Activated CD4-positive, alpha-beta T cell treated with anti-CD3 and anti-CD28 coated beads, Interleukin-10, Interleukin-2, amounts not matched to agents 100 ng/mL and 50 ng/mL, durations not matched to agents 16 hours and 8 hours (primary cell): ENCODE measurements at regions not wholly inside any gene's neighbourhood (a gene's known extent, or its start where the extent isn't known, plus 50 kb on each side); places are given as distances from the start of the nearest gene placed in this dataset.
A peak's percentile ranks its signal among the peaks of the same experiment; 100 is the strongest.

ENCODE experiments used
- DNase-seq: peaks from one replicate; pipeline ENCODE4 v3.0.0-alpha.2; 2020

DNA sequence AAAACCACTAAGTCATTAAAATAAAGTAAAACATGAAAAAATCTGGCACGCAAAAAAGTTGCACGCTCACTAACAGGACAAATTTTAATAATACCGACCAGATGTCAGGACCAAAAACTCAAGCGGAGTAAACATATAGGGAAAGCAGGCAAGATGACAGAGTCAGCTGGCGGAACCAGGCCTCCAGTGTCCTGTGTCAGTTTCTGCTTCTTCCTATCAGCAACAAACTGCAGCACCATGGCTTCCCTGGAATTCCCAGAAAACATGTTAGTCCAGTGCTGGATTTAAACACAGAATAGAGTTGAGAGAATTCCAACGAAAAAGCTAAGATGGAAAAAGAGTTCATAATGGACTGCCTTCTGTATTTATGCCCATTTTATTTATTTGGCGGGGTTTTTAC lies 169.1 kb upstream of the ARHGEF26 start:
- no peak for DNase-seq

DNA sequence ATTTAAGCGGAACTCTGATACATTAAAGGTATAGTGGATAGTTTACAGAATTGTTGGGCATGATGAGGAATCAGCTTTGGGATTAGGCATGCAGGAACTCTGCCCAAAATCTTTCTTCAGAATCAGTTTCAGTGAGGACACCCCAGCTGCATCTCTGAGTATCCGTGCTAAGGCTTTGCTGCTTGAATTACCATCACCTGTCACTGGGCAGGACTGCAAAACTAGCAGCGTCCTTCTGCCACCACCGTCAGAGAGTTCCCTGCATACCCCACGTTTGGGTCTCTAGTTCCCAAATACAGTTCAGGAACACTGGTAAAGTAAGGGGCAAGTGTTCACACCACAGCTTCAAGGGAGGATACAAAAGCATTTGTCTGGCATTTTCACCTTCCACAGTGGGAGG lies 164.6 kb upstream of the ARHGEF26 start:
- no peak for DNase-seq

DNA sequence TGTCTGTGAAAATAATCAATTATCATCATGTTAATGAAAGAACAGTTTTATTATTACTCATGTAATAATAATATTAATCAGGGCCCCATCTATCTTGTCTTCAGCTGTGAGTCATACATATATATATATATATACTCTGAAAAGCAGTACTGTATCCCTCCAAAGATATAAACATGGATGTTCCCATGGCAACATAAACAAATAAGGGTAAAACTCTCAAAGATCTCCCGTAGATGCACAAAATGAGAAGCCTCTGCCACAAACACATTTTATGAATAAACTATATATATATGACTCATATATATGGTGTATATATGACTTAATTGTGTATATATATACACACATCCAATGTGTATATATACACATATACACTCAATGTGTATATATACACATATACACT lies 163.8 kb upstream of the ARHGEF26 start:
- no peak for DNase-seq

DNA sequence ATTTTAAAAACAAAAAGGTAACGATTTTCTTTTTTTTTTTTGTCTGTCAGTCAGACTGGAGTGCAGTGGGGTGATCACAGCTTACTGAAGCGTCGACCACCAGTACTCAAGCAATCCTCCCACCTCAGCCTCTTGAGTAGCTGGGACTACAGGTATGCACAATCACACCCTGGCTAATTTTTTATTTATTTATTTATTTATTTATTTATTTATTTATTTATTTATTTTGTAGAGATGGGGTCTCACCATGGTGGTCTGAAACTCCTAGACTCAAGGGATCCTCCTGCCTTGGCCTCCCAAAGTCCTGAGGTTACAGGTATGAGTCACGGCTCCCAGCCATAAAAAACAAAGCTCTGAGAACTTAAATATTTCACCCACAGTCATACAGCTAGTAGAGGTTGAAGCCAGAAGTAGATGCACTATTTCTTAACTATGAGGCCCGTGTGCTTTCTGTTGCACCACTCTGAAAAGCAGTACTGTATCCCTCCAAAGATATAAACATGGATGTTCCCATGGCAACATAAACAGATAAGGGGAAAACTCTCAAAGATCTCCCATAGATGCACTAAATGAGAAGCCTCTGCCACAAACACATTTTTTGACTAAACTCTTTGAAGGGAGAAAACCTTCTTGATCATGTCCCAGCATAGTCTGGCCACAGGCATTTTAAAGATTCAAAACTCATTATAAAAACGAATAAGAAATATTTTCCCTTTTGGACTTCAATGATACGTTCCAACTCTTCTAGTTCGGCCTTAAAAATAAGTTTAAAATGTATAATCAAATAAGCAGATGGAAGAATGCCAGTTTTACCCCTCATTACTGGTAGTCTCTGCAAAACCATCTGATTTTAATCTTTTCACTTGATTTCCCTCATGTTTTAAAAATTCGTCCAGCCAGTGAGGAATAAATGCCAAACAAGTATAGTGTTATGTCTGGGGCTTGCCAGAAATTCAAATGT lies 162.3 kb upstream of the ARHGEF26 start:
- no peak for DNase-seq

DNA sequence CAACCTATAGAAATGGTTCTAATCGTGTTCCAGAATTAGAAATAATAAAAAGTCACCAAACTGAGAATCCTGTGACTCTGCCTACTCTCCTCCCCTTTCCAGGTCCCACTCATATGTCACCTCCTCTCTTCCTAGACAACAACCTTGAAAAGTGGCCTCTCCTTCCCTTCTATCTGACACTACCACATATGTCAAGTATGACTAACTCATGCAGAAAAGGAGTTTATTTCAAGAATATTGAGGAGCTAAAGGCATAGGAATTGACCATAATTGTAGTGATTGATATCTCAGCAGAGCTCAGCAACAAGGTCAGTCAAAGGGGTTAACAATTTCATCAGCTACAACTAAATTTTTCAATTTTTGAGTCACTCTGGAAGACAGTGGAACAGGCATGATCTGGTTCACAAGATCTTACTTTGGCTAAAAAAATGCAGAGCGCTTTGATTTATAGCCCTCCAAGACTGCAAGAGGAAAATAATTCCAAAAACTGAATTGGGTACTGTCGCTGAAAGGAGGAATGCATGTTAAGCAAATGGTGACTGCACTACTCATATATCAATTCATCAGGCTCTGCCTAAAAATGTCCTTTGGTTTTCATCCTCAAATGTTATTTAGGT lies 160.6 kb upstream of the ARHGEF26 start:
- no peak for DNase-seq

DNA sequence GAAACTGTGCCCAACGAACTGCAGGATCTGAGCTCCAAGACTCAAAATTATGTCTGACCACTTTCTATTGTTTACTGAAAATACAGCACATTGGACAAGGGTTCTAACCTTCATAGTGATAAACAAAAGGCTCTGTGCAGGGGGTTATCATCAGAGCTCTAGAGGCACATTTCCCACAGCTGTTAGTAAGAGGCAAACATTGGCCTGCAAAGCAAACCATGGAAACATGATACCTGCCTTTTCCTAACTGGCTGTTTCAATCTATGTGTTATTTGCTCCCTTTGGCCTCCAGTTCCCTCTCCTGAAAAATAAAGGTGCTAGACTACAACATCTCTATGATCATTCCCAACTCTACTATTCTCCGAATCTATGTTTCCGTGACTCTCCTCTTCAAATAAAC lies 159.7 kb upstream of the ARHGEF26 start:
- no peak for DNase-seq

DNA sequence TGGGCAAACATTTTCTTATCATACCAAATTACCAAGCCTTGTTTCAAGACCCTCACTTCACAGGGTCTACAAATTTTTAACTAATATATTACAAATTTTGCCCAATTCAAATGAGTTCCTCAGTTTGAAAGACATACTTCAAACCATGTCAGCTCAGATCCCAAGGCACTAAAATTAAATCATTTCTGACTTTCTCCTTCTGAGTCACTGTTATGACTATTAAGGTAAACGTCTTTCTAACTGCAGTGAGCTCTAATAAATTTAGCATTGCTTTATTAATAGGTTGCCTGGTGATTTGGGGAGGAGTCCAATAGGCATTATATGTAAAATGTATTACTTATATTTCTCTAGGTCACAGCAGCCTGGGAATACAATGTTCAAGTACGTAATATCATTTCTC lies 158.2 kb upstream of the ARHGEF26 start:
- DNase-seq, result no peak

DNA sequence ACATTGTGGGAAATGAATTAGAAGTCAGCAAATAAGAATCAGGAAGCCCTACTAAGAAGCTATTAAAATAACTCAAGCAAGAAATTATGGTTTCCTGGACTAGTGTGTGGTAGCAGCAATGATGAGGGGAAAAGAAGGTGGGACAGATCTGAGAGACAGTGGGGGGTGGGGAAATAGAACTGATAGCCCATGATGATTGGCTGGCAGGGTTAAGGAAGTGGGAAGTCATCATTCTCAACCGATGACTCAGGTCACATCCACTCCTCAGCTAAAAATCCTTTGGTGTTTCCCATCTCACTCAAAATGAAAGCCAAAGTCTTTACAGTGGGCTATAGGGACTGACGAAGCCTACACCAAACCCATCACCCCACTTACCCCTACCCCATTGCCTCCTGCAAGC lies 153.9 kb upstream of the ARHGEF26 start:
- DNase-seq, result peak; percentile 14

DNA sequence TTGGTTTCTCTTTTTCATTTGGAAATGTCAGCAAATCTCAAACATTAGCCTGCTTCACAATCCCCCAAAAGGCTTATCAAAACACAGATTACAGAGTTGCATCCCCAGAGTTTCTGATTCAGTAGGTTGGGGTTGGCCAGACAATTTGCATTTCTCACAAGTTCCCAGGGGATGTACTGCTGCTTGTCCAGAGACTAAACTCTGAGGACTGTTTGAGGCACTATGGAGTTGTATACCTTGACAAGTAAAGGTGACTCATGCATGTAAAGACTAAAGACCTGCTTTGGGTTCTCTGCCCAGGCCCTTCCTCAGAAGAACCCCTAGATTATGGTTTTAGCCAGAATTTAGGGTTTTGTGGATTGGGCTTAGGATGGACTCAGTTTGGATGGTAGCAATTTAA lies 151.1 kb upstream of the ARHGEF26 start:
- no peak for DNase-seq

DNA sequence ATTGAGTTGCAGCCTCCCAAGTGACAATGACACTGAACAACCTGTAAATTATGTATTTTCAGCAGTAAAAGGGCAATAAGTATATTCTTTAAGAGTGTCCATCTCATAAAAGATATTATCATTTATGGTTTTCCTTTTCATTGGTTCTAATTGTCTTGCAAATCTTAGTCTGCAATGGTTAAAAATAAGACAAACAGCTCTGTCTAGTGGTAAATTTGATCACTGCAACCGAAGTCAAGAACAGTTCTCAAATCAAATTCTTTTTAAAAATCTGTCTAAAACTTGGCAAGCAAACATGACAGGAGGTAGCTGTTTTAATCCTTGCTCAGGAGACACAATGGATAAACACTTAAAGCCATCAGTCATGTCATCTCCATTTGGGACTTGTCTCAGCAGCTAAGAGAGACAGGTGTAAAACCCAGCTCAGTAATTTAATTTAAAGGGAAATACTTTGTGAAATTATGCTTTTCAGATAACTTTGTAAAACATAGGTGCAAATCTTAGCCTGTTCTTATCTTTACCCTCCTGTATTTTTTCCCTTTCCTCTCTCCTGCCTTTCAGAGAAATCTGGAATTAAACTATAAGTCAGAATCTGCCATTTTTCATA lies 150.3 kb upstream of the ARHGEF26 start:
- no peak for DNase-seq

DNA sequence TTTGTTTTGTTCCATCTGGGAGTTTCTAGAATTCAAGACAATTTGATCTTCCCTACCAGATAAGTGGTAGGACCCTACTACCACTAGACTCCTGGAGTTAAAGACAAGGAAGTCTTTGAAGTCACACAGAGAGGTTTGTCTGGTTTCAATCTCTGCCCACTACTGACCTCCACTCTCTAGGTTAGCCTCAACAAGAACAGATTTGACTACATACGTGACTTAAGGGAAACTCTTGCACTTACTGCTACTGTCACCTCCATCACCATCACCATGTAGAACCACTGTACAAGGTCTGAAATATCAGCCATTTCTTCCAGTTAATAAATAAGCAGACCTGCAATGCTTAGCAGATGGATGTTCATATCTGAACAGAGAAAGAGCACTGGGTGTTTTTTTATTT lies 148.3 kb upstream of the ARHGEF26 start:
- DNase-seq, result no peak

DNA sequence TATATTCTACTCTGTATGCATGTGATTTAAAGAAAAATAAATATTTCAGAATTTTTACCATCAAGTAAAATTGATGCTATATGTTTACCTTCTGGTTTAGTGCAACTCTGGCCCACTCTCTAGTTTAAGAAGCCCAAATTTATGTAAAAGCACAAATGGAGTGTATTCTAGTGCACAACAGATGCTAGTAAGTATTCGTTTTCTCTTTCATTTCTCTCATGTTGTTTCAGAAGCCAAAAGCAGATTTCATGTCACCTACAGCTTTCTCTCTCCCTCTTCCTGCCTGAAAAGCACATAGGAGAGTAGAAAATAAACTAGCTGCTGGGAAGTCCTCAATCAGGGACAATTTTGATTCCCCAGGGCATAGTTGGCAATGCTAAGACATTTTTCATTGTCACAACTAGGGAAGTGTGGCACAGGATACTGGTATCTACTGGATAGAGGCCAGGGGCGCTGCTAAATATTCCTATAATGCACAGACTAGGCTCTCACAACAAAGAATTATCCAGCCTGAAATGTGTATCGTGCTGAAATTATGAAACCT lies 147.4 kb upstream of the ARHGEF26 start:
- DNase-seq, result no peak

DNA sequence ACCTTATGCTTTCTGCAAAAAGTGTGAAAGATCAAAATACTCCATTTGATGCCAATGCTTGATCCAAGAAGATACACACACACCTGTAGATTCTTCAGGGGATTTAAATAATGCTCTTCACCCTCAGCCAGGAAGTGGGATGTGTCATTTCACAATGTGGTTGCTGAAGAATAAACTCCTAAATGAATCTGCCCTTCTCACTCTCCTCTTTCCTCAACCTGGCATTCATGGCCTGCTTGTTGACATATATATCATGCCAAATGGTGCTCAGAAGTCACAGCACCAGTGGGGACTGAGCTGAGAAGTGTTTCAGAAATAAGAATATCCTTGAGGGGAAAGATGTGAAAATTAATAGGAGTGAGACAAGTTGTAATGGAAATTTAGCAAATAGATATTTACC lies 146.6 kb upstream of the ARHGEF26 start:
- peak; percentile 8 for DNase-seq

DNA sequence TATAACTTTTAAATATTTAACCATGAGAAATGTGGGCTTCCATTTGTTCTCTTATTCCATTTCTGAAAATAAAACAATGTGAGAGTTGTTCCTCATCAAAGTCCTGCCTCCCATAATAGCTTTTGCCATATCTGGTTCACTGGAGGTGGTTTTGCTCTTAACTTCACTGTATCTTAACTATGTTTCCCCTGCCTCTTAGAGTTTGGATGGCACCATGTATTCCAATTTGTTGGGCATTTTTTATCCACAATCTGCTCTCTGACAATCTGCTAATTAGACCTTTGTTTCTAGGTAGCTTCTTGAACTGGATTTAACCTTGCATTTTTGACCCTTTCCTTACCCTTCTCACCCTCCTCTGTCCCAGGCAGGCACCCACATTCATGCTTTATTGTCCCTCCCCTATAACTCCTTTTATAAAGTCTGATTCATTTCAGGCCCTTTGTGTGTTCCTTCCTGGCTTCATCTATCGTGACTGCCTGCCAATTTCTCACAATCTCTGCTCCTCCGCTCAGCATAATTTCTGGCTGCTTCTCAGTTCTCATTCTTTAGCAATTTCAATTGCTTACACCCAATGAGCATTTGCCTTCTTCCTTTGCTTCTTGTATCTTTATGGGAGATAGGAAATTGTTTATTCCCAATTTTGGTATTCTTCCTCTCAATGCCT lies 144.2 kb upstream of the ARHGEF26 start:
- no peak for DNase-seq

DNA sequence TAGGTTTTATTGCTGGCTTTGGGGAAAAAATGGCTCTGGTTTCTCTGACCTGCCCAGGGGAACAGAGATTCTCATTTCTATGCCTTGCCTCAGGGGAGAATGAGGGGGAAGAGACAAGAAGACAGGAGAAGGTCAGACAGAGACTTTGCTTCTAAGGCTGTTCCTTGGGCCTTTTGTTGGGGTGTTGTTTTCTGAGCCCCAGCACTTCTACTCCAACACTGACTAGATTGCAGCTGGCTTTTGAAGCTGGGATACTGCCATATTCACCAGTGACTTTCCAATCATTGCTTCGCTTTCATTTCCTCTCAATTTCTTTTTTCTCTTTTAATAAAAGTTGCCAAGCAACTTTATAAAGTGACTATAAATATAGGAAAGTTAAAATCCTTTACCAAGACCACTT lies 143.2 kb upstream of the ARHGEF26 start:
- DNase-seq, result no peak

DNA sequence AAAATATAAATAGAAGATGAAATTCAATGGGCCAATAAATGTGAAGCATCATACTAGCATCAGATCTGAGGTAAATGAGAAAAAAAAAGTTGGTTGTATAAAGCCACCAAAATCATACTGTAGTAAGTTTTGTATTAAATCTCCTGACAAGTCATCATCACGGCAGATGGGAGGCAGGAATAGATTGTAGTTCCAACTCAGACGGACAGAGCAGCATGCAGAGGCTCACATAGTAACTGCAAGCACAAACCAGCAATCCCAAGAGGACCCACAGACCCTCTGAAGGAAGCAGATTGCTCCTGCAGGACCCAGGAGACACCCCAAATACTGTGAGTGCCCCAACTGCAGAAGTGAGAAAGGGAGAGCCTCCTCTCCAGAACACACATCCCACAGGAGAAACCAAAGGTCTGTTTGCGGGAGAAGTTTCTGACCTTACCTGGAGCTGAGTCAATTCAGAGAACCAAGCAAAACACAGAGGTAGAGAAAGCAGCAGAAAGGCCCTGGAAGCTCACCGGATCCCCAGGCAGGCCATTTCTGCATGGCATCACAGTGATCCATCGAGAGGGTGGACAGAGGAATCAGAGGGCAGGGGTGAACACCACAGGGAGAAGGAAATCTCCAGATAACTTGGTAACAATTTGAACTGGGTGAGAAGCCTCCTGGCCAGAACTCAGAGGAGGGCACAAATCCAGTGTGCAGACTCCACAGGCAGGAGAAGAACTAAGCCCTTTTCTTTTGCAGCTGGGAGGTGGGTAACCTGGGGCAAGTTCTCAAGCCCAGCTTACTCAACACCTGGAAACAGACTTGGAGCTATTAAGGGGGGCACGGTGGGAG lies 141.6 kb upstream of the ARHGEF26 start:
- no peak for DNase-seq

DNA sequence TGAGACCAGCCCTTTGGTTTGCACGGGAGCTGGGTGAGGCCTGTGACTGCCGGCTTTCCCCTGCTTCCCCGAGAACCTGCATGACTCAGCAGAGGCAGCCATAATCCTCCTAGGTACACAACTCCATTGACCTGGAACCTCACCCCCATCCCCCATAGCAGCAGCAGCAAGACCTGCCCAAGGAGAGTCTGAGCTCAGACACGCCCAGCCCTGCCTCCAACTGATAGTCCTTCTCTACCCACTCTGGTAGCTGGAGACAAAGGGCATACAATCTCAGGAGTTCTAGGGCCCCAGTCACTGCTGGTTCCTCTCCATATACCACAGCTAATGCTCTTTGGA lies 141.0 kb upstream of the ARHGEF26 start:
- no peak for DNase-seq

DNA sequence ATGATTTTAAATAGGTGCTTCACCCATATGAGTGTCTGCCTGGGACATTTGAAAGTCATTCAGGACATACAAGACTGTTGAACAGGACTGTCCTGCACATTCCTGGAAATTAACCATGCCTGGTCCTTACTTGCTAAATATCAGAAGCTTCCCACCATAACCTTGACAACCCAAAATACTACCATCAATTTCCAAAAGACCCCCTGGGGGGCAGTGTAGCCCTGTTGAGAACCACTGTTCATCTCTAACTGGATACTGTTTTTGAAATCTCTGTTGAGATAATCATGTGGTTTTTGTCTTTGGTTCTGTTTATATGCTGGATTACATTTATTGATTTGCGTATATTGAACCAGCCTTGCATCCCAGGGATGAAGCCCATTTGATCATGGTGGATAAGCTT lies 123.8 kb upstream of the ARHGEF26 start:
- peak; percentile 20 for DNase-seq

DNA sequence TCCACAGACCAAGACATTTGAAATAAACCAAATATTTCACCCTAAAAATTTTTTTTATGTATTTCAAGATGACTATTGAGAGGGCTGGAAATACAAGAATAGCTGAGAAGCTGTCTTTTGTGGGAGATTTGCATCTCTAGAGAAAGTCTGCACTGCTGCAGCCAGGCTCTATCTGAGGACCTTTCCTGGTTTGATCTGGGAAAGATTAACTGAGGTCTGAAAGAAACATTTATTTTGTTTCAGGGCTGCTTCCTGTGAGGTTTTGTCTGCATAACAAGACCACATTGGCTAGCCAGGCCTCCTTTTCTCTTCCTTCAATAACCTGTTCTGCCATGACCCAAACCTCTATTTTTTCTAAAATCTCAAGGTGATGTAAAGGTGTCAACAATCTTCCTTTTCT lies 117.5 kb upstream of the ARHGEF26 start:
- DNase-seq, result no peak

DNA sequence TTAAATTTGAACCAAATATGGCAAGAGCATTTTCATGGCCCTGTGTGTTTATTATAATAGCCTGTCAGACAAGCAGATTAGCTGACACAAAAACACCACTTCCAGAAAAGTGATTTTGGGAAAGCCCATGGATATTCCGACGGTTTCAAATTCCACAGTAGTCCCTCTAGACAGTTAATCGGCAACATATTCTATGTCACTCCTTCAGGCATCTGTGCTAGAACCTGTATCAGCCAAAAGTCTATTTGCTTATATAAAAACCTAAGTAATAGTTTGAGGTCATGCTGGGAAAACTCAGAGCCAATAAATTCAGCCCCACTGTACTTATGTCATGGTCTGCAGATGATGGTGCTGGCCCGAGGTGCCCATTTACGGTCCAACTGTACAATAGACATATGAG lies 110.2 kb upstream of the ARHGEF26 start:
- no peak for DNase-seq

DNA sequence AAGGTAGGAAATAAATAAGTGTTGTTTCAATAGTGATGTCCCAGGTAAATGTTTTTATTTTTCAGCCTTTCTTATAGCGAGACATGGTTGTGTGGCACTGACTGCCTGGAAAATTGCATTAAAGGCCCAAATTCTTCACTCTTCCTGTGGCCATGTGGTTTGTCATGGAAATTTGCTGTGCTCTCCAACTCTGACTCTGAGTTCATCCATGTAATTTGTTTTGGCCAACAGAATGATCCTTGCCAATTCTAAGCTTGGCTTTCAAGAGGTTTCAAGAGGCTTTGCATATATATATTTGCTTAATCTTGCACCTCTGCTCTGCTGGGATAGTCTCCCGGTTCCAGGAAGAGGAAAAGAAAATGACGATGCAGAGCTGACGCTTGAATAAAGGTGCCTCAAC lies 107.5 kb upstream of the ARHGEF26 start:
- DNase-seq, result no peak

DNA sequence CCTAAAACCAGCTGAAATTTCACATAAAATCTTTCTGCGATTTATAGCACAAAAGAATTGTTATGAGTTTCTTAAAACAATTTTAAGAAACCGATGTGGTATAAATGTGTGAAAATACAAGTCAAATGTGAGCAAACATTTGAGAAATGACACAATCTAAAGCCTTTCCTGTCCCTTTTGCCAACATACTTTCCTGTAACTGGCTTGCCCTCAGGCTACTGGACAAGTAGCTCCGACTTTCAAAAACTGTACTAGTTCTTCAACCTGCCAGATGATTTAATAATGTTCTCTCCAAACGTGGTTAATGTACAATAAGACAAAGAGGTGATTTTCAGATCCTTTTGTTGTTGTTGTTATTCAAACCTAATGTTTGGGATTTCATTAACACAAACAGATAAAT lies 105.9 kb upstream of the ARHGEF26 start:
- DNase-seq, result no peak
